DND-41 (cell line): ENCODE measurements at regions not wholly inside any gene's neighbourhood (a gene's known extent, or its start where the extent isn't known, plus 50 kb on each side); places are given as distances from the start of the nearest gene placed in this dataset.
"Not testable (repeated sequence)": the region's sequence is repeated elsewhere in the genome, so short reads cannot be mapped to it uniquely, and the experiment has no call there.

Experiments
- EZH2 ChIP-seq: IDR thresholded peaks from 3 replicates; pipeline ENCODE4 v1.6.1; 2012; ENCODE audit warnings: borderline replicate concordance, low read depth, mild to moderate bottlenecking, moderate library complexity, low read length, inconsistent platforms; ENCODE audit not compliant: severe bottlenecking
- TF ChIP-seq, protein P1 (sequence below): IDR thresholded peaks from 2 replicates; pipeline ENCODE4 v1.5.1; 2012; ENCODE audit warnings: borderline replicate concordance, low read length, moderate library complexity, mild to moderate bottlenecking; ENCODE audit not compliant: poor library complexity, severe bottlenecking; ENCODE audit errors: extremely low read depth

DNA sequence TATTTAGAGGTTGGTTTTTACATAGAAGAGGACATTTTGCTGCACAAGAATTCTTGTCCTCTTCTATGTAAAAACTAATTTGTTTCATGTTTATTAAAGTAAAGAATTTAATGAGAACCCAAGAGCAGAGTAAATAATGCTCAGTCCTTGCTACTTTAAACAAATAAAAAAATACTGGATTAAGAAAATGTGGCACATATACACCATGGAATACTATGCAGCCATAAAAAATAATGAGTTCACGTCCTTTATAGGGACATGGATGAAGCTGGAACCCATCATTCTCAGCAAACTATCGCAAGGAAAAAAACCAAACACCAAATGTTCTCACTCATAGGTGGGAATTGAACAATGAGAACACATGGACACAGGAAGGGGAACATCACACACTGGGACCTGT, 643.6 kb downstream of the NR2F1-AS1 start:
- TF ChIP-seq, protein P1, sequence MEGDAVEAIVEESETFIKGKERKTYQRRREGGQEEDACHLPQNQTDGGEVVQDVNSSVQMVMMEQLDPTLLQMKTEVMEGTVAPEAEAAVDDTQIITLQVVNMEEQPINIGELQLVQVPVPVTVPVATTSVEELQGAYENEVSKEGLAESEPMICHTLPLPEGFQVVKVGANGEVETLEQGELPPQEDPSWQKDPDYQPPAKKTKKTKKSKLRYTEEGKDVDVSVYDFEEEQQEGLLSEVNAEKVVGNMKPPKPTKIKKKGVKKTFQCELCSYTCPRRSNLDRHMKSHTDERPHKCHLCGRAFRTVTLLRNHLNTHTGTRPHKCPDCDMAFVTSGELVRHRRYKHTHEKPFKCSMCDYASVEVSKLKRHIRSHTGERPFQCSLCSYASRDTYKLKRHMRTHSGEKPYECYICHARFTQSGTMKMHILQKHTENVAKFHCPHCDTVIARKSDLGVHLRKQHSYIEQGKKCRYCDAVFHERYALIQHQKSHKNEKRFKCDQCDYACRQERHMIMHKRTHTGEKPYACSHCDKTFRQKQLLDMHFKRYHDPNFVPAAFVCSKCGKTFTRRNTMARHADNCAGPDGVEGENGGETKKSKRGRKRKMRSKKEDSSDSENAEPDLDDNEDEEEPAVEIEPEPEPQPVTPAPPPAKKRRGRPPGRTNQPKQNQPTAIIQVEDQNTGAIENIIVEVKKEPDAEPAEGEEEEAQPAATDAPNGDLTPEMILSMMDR: not testable (repeated sequence)
- not testable (repeated sequence) for TF ChIP-seq EZH2
